Fibroblast of villous mesenchyme (primary cell): ENCODE measurements at regions not wholly inside any gene's neighbourhood (a gene's known extent, or its start where the extent isn't known, plus 50 kb on each side); places are given as distances from the start of the nearest gene placed in this dataset.

Experiments
- DNase-seq: peaks from one replicate; pipeline ENCODE4 v3.0.0-alpha.2; 2010; ENCODE audit warnings: low read depth
- H3K4me3 ChIP-seq: 2 replicates; pipeline ENCODE4 v1.5.1; 2011; ENCODE audit warnings: low read depth, mild to moderate bottlenecking, low read length
- TF ChIP-seq, protein P1 (sequence below): IDR thresholded peaks from 2 replicates; pipeline ENCODE4 v1.5.1; 2012; ENCODE audit warnings: low read depth, mild to moderate bottlenecking, low read length; ENCODE audit not compliant: insufficient read depth

DNA sequence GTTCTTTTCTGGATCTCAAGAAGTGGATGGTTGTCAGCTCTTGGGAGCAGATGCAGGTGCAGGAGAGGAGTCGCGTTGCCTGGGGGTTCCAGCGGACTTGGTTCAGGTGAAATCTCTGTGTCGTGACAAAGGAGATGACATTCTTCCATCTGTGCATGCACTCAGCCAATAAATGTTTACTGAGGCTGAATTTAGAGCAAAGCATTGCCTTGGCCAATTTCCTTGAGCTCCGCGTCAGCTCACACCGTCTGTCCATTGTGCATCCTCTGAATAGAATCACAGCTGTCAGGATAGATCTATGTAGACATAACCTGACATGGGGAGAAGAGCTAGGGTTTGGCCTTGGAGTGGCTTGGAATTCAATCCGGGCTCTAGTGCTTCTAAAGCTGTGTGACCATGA is 343.7 kb downstream of the GLRX3 start:
- TF ChIP-seq, protein P1, sequence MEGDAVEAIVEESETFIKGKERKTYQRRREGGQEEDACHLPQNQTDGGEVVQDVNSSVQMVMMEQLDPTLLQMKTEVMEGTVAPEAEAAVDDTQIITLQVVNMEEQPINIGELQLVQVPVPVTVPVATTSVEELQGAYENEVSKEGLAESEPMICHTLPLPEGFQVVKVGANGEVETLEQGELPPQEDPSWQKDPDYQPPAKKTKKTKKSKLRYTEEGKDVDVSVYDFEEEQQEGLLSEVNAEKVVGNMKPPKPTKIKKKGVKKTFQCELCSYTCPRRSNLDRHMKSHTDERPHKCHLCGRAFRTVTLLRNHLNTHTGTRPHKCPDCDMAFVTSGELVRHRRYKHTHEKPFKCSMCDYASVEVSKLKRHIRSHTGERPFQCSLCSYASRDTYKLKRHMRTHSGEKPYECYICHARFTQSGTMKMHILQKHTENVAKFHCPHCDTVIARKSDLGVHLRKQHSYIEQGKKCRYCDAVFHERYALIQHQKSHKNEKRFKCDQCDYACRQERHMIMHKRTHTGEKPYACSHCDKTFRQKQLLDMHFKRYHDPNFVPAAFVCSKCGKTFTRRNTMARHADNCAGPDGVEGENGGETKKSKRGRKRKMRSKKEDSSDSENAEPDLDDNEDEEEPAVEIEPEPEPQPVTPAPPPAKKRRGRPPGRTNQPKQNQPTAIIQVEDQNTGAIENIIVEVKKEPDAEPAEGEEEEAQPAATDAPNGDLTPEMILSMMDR, result no peak
- no peak for DNase-seq
- H3K4me3 ChIP-seq, result no peak overlapping the region

DNA sequence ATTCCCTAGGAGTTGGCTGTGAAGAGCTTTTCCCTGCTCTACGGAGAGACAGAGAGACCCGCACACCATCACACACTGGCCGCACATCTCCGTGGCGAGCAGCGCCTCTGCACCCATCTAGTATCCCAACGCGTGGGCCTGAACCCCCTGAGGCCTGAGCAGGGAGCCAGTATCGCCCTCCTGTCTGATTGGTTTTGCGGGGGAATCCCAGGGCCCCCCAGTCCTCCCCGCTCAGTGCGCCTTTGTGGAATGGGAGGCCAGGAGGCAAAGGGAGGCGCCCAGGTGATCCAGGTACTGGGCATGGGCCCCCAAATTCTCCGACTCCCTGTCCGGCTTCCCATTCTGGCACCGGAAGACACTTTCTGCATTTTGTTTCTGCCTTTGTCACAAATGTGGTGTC is 344.3 kb downstream of the GLRX3 start:
- TF ChIP-seq, protein P1, result no peak
- no peak for DNase-seq
- H3K4me3 ChIP-seq, result no peak overlapping the region

DNA sequence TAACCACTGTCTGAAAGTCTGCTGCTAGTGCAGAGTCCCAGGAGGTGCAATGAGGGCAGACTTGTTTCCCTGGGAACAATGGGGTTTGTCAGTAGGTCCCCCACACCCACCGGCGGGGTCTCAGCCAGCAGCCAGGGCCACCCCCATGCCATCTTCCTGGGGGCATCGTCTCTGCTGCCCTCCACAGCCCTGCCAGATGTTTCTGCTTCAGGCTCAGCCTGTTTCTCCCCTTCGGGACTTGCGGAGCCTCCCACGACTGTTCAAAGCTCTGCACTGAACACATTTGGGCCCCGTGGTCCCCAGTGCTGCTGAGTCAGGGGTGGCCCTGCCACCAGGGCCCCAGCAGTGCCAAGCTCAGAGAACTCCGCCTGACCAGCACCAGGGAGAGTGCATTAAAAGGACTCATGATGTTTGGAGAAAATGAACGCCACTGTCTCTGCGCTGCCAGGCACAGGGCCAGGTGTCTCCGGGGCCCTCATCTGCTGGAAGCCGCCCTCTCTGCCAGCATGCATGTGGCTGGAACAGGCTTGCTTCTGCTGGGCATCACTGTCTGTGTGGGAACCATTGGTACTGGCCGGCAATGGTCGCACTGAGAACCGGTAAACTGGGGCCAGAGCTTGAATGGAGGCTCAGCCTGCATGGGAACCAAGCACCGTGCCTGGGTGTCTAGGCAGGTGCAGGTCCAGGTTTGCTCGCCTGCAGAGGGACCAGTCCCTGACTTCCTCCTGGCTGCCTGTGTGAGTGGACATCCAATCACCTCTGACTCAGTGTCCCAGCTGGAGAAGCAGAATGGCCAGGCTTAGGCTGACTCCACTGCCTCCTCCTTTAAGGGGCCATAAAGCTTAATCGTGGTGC is 345.1 kb downstream of the GLRX3 start:
- H3K4me3 ChIP-seq, result no peak overlapping the region
- no peak for DNase-seq
- TF ChIP-seq, protein P1, result no peak

DNA sequence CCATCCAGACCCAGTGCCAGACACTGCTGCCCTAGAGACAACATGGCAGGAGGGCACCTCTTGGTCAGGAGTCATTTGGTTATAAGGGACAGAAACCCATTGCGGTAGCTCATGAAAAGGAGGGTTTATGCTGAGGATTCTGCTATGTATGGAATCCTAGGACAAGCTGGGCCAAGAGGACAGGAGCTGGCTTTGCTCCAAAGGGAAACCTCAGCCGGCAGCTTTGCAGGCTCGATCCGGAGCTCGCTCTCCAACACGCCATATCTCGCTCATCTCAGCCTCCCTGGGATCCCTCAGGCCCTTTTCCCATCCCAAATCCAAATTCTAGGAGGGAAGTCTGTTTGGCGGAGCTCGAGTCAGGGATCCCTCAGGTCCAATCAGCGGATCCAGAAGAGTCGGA is 345.7 kb downstream of the GLRX3 start:
- no peak for DNase-seq
- TF ChIP-seq, protein P1, result no peak
- H3K4me3 ChIP-seq, result no peak overlapping the region

DNA sequence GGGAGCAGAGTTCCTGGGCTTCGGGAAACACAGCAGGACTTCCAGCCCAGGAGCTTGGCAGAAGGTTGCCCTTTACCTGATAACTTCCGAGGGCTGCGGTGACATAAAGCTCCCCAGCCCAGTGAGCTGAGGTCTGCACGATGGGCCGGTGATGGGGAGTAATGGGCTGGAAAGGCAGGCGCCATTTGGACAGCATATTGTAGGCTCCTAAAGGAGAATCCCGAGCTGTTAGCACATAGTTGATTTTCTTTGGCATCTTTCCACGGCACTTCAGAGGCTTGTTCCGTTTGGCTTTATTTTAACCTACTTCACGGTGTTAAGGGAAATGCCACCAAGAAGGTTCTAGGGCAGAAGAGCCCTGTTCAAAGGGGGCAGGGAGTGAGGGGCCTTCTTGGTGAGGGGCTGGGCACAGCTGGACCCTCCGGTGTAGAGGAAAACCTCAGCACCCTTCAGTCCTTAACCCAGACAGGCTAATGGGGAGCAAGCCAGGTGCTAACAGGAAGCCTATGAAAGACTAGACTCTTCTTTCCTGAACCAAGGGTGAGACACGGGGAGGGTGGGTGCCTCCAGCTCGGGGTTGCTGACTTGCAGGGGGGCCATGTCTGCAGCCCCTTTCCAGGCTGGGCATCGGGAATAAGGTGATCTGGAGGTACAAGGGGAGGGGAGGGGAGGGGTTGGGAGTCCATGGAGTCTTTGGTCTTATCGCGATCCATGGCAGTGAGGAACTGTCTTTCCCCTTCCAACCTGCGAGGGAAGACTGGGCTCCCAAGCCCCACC is 347.7 kb downstream of the GLRX3 start:
- TF ChIP-seq, protein P1, result no peak
- no peak for DNase-seq
- H3K4me3 ChIP-seq, result no peak overlapping the region

DNA sequence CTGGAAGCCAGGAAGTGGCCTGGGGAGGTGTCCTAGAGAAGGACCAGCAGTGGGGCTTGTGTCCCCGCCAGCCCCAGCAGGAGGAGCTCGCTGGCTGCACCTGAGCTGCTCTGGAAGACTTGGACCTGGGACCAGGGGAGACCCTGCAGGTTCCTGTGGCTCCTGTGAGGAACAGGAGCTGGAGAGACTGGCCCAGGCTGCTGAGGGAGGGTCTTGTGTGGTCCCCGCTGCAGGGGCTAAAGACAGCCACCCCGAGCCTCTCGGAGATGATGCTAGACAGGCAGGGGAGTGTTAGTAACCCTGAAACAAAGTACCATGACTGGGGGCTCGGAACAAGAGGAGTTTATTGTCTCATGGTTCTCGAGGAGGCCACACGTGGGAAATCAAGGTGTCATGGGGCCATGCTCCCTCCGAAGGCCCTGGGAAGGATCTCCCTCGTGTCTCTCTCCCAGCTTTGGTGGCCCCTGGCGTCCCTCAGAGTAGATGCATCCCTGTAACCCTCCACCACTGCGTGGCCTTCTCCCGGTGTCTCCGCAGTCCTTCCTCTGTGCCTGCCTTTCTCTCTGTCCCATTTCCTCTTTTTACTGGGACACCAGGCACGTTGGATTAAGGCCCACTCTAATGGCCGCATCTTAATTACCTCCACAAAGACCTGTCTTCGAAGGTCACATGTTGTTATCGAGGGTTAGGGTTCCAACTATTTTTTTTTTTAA is 348.4 kb downstream of the GLRX3 start:
- TF ChIP-seq, protein P1, result no peak
- no peak for DNase-seq
- H3K4me3 ChIP-seq, result no peak overlapping the region
